Progenitor cell of endocrine pancreas (in vitro differentiated cells): ENCODE measurements at regions not wholly inside any gene's neighbourhood (a gene's known extent, or its start where the extent isn't known, plus 50 kb on each side); places are given as distances from the start of the nearest gene placed in this dataset.

Experiments
- DNase-seq: peaks from one replicate; pipeline ENCODE4 v3.0.0; 2021; ENCODE audit warnings: low spot score; ENCODE audit not compliant: unreplicated experiment
- H3K27ac Mint-ChIP-seq: 2 replicates; pipeline ENCODE4 v1.8.0; 2021; ENCODE audit warnings: mild to moderate bottlenecking, moderate library complexity, mixed read lengths
- H3K27me3 Mint-ChIP-seq: 2 replicates; pipeline ENCODE4 v1.8.0; 2021; ENCODE audit warnings: mixed read lengths
- H3K36me3 Mint-ChIP-seq: 2 replicates; pipeline ENCODE4 v1.8.0; 2022; ENCODE audit warnings: mixed read lengths; ENCODE audit not compliant: insufficient read depth
- H3K4me1 Mint-ChIP-seq: 2 replicates; pipeline ENCODE4 v1.8.0; 2021; ENCODE audit warnings: low read depth, mixed read lengths
- H3K4me3 Mint-ChIP-seq: 2 replicates; pipeline ENCODE4 v1.8.0; 2021; ENCODE audit warnings: low read depth, mild to moderate bottlenecking, moderate library complexity, mixed read lengths
- H3K9me3 Mint-ChIP-seq: 2 replicates; pipeline ENCODE4 v1.8.0; 2021; ENCODE audit warnings: low read depth, mixed read lengths
- CTCF ChIP-seq: fragments of 200-600 bp; sonication (generic); IDR thresholded peaks from one replicate; pipeline ENCODE4 v1.5.0; 2021; ENCODE audit warnings: antibody characterized with exemption, mild to moderate bottlenecking; ENCODE audit not compliant: unreplicated experiment

DNA sequence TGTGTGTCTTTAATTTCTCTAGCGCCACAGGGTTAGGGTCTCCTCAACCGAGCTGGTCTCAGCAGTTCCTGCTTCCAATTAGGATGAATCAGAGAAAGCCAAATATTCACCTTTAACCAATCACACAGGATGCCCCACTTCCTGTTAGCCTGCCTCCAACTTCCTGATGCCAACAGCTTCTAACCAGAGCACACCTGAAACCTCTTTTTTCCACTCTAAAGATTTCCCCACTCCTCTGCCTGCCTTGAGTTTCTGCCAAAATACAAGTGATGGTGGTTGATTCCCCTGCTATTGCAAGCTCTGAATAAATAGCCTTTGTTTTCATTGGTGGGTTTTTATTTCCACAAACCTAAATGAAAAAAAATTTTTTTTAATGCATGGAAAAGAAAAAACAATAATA is 144.7 kb upstream of the UST start:
- peaks cover 19% of the 10 kb centered on the region for H3K4me1 Mint-ChIP-seq
- peaks cover 4% of the 10 kb centered on the region for H3K36me3 Mint-ChIP-seq
- peaks cover 18% of the 10 kb centered on the region for H3K9me3 Mint-ChIP-seq
- no peak overlapping the region for H3K4me3 Mint-ChIP-seq
- no peak overlapping the region for H3K27ac Mint-ChIP-seq
- DNase-seq: no peak
- H3K27me3 Mint-ChIP-seq: no peaks in the 10 kb centered on the region
- no peak for TF ChIP-seq CTCF

- H3K9me3 Mint-ChIP-seq: peaks cover 8% of the 10 kb centered on the region
- H3K27me3 Mint-ChIP-seq: peaks cover 21% of the 10 kb centered on the region
- no peak for DNase-seq
- H3K4me3 Mint-ChIP-seq: no peak overlapping the region
- no peaks in the 10 kb centered on the region for H3K36me3 Mint-ChIP-seq
- no peaks in the 10 kb centered on the region for H3K4me1 Mint-ChIP-seq
- H3K27ac Mint-ChIP-seq: no peak overlapping the region
- TF ChIP-seq CTCF: peak; percentile 41
These were observed 138.5 kb upstream of the UST start for GRCh38 chr6:148608199-148608951.

- H3K4me1 Mint-ChIP-seq: no peaks in the 10 kb centered on the region
- H3K9me3 Mint-ChIP-seq: no peaks in the 10 kb centered on the region
- H3K4me3 Mint-ChIP-seq: no peak overlapping the region
- no peak for TF ChIP-seq CTCF
- no peaks in the 10 kb centered on the region for H3K36me3 Mint-ChIP-seq
- H3K27ac Mint-ChIP-seq: no peak overlapping the region
- peaks cover 36% of the 10 kb centered on the region for H3K27me3 Mint-ChIP-seq
- DNase-seq: no peak
These were observed 135.6 kb upstream of the UST start for GRCh38 chr6:148611213-148611612.

DNA sequence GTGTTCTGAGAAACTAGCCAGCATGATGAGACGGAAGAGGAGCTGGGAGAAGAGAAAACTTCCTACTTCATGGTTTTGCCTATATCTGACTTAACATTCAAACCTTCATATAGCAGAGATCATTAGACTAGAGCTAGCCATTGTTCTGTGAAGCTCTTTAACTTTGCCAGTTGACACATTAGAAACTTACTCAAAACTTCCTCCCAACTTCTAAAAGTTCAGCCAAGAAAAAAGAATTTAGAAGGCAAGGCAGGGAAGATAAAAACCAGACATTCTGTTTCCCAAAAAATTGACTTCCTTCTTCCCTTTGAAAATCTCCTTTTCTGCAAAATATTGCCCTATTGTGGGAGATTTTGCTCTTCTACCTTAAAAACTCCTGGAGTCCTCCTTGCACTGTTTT is 134.8 kb upstream of the UST start:
- no peak overlapping the region for H3K4me3 Mint-ChIP-seq
- DNase-seq: no peak
- no peak for TF ChIP-seq CTCF
- H3K4me1 Mint-ChIP-seq: no peaks in the 10 kb centered on the region
- no peaks in the 10 kb centered on the region for H3K9me3 Mint-ChIP-seq
- H3K27ac Mint-ChIP-seq: no peak overlapping the region
- H3K27me3 Mint-ChIP-seq: peaks cover 38% of the 10 kb centered on the region
- H3K36me3 Mint-ChIP-seq: no peaks in the 10 kb centered on the region

- DNase-seq: no peak
- no peak overlapping the region for H3K27ac Mint-ChIP-seq
- TF ChIP-seq CTCF: no peak
- H3K36me3 Mint-ChIP-seq: no peaks in the 10 kb centered on the region
- peaks cover 54% of the 10 kb centered on the region for H3K27me3 Mint-ChIP-seq
- H3K9me3 Mint-ChIP-seq: no peaks in the 10 kb centered on the region
- no peak overlapping the region for H3K4me3 Mint-ChIP-seq
- H3K4me1 Mint-ChIP-seq: no peaks in the 10 kb centered on the region
These were observed 132.2 kb upstream of the UST start for GRCh38 chr6:148614602-148615001.
